ENCODE measurements at regions not wholly inside any gene's neighbourhood (a gene's known extent, or its start where the extent isn't known, plus 50 kb on each side); places are given as distances from the start of the nearest gene placed in this dataset.

GRCh38 chr2:81171447-81171846 lies 866.9 kb upstream of the LRRTM1 start:
- no peak for TF ChIP-seq YY1 (IDR thresholded peaks at IDR 0.05; ENCODE audit: low read depth, low read length)
- no peak for TF ChIP-seq EZH2 (IDR thresholded peaks at IDR 0.05; ENCODE audit: borderline replicate concordance, control insufficient read depth, low read depth, low read length)
- TF ChIP-seq BCLAF1 (IDR thresholded peaks at IDR 0.05), result no peak
- TF ChIP-seq, protein P1, sequence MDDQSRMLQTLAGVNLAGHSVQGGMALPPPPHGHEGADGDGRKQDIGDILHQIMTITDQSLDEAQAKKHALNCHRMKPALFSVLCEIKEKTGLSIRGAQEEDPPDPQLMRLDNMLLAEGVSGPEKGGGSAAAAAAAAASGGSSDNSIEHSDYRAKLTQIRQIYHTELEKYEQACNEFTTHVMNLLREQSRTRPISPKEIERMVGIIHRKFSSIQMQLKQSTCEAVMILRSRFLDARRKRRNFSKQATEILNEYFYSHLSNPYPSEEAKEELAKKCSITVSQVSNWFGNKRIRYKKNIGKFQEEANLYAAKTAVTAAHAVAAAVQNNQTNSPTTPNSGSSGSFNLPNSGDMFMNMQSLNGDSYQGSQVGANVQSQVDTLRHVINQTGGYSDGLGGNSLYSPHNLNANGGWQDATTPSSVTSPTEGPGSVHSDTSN (IDR thresholded peaks at IDR 0.05; ENCODE audit: insufficient replicate concordance, low read depth, low read length), result no peak
- TF ChIP-seq RFX5 (IDR thresholded peaks at IDR 0.05; ENCODE audit: low read depth, low read length), result no peak
- TF ChIP-seq, protein P2, sequence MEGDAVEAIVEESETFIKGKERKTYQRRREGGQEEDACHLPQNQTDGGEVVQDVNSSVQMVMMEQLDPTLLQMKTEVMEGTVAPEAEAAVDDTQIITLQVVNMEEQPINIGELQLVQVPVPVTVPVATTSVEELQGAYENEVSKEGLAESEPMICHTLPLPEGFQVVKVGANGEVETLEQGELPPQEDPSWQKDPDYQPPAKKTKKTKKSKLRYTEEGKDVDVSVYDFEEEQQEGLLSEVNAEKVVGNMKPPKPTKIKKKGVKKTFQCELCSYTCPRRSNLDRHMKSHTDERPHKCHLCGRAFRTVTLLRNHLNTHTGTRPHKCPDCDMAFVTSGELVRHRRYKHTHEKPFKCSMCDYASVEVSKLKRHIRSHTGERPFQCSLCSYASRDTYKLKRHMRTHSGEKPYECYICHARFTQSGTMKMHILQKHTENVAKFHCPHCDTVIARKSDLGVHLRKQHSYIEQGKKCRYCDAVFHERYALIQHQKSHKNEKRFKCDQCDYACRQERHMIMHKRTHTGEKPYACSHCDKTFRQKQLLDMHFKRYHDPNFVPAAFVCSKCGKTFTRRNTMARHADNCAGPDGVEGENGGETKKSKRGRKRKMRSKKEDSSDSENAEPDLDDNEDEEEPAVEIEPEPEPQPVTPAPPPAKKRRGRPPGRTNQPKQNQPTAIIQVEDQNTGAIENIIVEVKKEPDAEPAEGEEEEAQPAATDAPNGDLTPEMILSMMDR (IDR thresholded peaks at IDR 0.05 in 2 of 3, conservative IDR thresholded peaks at IDR 0.05 in 1 of 3; ENCODE audit: control insufficient read depth in 2 of 3, extremely low read depth in 1 of 3, insufficient read depth in 1 of 3, low read depth in 3 of 3, low read length in 3 of 3), result no peak
- no peak for TF ChIP-seq SMC3 (IDR thresholded peaks at IDR 0.05; ENCODE audit: borderline replicate concordance, low read length)
- TF ChIP-seq HDAC2 (IDR thresholded peaks at IDR 0.05), result no peak
- no peak for TF ChIP-seq ZNF274 (IDR thresholded peaks at IDR 0.05; ENCODE audit: insufficient read depth, insufficient read length)
- TF ChIP-seq POLR2AphosphoS5 (IDR thresholded peaks at IDR 0.05; ENCODE audit: low read length), result no peak
- no peak for TF ChIP-seq RAD21 (IDR thresholded peaks at IDR 0.05; ENCODE audit: insufficient read depth, low read depth, low read length)
- TF ChIP-seq NFYB (IDR thresholded peaks at IDR 0.05; ENCODE audit: insufficient read depth, low read depth, low read length), result no peak
- no peak for TF ChIP-seq ETV6 (conservative IDR thresholded peaks at IDR 0.05 in 1 of 2, IDR thresholded peaks at IDR 0.05 in 1 of 2; ENCODE audit: borderline replicate concordance in 1 of 2, low read depth in 1 of 2)
- no peak for TF ChIP-seq JUND (IDR thresholded peaks at IDR 0.05; ENCODE audit: low read depth, low read length)
